ENCODE measurements at regions not wholly inside any gene's neighbourhood (a gene's known extent, or its start where the extent isn't known, plus 50 kb on each side); places are given as distances from the start of the nearest gene placed in this dataset.

DNA sequence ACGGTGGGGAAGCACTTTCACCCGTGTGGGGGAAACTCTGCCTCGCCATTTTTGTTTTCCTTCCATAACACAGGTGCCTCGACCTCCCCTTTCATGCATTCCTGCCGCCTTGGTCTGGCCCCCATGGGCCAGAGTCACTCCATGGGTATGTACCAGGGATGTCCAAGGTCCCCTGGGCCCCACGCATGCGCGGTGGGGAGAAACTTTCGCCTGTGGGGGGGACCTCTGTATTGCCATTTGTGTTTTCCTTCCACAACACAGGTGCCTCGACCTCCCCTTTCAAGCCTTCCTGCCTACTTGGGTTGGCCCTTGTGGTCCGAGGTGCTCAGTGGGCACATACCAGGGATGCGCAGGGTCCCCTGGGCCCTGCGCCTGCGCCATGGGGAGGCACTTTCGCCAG is 345.8 kb downstream of the ALG10 start:
- no peak for DNase-seq

DNA sequence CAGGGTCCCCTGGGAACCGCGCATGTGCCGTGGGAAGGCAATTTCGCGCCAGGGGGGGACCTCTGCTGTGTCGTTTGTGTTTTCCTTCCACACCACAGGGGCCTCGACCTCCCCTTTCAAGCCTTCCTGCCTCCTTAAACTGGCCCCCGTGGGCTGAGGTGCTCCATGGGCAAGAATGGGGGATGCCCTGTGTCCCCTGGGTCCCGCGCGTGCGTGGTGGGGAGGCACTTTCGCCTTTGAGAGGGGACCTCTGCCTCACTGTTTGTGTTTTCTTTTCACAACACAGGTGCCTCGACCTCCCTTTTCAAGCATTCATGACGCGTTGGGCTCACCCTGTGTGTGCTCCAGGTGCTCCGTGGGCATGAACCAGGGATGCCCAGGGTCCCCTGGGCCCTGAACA is 348.8 kb downstream of the ALG10 start:
- no peak for DNase-seq

DNA sequence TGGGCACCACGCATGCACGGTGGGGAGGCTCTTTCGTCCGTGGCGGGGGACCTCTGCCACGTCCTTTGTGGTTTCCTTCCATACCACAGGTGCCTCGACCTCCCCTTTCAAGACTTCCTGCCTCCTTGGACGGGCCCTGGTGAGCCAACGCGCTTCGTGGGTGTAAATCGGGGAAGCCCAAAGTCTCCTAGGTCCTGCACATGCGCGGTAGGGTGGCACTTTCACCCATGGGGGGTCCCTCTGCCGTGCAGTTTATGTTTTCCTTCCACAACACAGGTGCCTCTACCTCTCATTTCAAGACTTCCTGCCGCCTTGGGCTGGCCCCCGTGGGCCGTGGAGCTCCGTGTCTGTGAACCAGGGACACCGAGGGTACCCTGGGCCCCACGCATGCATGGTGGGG is 349.7 kb downstream of the ALG10 start:
- no peak for DNase-seq

DNA sequence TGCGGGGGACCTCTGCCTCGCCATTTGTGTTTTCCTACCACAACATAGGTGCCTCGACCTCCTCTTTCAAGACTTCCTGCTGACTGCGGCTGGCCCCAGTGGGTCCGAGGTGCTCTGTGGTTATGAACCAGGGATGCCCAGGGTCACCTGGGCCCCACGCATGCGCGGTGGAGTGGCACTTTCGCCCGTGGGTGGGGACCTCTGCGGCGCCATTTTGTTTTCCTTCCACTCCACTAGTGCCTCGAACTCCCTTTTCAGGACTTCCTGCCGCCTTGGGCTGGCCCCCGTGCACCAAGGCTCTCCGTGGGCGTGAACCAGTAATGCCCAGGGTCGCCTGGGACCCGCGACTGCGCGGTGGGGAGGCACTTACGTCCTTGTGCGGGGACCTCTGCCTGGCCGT is 351.6 kb downstream of the ALG10 start:
- DNase-seq = no peak

DNA sequence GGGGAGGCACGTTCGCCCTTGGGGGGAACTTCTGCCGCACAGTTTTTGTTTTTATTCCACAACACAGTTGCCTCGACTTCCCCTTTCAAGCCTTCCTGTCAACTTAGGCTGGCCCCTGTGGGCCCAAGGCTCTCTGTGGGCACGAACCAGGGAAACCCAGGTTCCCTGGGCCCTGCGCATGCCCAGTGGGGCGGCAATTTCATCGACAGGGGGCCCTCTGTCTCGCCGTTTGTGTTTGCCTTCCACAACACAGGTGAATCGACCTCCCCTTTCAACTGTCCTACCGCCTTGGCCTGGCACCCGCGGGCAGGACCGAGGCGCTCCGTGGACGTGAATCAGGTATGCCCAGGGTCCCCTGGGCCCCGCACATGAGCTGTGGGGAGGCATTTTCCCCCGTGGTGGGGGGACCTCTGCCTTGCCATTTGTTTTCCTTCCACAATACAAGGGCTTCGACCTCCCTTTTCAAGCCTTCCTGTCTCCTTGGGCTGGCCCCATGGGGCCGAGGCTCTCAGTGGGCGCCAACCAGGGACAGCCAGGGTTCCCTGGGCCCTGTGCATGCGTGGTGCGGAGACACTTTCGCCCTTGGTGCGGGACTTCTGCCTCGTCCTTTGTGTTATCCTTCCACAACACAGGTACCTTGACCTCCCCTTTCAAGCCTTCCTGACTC is 354.0 kb downstream of the ALG10 start:
- no peak for DNase-seq

DNA sequence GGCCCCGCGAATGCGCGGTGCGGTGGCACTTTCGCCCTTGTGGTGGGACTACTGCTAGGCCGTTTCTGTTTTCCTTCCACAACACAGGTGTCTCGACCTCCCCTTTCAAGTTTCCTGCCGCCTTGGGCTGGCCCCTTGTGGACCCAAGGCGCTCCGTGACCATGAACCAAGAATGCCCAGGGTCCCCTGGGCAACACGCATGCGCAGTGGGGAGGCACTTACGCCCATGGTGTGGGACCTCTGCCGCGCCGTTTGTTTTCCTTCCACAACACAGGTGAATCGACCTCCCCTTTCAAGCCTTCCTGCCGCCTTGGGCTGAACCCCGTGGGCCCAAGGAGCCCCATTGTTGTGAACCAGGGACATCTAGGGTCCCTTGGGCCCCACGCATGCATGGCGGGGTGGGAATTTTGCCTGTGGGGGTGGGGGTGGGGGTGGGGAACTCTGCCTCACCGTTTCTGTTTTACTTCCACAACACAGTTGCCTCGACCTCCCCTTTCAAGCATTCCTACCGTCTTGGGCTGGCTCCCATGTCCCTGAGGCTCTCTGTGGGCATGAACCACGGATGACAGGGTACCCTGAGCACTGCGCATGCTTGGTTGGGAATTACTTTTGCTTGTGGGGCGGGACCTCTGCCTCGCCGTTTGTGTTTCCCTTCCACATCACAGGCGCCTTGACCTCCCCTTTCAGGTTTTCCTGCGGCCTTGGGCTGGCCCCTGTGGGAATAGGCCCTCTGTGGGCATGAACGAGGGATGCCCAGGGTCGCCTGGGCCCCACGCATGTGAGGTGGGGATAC is 355.1 kb downstream of the ALG10 start:
- DNase-seq = no peak

DNA sequence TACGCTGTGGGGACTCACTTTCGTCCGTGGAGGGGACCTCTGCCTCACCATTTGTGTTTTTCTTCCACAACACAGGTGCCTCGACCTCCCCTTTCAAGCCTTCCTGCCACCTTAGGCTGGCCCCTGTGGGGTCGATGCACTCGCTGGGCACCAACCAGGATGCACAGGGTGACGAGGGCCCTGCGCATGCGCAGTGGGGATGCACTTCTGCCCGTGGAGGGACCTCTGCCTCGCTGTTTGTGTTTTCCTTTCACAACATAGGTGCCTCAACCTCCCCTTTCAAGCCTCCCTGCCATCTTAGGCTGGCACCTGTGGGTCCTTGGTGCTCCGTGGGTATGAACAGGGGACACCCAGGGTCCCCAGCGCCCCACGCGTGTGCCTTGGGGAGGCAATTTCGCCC is 356.8 kb downstream of the ALG10 start:
- no peak for DNase-seq

DNA sequence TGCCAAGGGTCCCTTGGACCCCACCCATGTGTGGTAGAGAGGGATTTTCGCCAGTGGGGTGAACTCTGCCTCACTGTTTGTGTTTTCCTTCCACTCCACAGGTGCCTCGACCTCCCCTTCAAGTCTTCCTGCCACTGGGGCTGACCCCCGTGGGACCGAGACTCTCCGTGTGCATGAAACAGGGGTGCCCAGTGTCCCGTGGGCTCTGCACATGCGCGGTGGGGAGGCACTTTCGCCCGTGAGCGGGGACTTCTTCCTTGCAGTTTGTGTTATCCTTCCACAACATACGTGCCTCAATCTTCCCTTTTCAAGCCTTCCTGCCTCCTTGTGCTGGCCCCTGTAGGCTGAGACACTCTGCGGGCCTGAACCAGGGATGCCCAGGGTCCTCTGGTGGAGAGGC is 362.4 kb downstream of the ALG10 start:
- DNase-seq = no peak

DNA sequence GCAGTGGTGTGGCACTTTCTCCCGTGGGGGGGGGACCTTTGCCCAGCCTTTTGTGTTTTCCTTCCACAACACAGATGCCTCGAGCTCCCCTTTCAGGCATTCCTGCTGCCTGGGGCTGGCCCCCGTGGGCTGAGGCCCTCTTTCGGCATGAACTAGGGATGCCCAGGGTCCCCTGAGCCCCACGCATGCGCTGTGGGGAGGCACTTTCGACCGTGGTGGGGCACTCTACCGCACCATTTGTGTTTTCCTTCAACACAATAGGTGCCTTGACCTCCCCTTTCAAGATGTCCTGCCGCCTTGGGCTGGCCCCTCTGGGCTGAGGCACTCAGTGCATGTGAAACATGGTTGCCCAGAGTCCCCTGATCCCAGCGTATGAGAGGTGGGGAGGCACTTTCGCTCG is 363.7 kb downstream of the ALG10 start:
- DNase-seq = no peak

DNA sequence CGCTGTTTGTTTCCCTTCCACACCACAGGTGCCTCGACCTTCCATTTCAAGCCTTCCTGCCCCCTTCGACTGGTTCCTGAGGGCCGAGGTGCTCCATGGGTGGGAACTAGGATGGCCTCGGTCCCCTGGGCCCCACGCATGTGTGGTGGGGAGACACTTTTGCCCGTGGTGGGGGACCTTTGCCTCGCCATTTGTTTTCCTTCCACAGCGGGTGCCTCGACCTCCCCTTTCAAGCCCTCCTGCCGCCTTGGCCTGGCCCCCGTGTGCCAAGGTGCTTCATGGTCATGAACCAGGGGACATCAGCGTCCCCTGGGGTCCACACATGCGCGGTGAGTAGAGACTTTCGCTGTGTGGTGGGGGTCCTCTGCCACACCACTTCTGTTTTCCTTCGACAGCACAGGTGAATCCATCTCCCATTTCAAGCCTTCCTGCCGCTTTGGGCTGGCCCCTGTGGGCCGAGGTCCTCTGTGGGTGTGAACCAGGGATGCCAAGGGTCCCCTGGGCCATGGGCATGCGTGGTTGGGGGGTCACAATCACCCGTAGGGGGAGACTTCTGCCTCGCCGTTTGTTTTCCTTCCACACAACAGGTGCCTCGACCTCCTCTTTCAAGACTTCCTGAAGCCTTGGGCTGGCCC is 364.4 kb downstream of the ALG10 start:
- no peak for DNase-seq

DNA sequence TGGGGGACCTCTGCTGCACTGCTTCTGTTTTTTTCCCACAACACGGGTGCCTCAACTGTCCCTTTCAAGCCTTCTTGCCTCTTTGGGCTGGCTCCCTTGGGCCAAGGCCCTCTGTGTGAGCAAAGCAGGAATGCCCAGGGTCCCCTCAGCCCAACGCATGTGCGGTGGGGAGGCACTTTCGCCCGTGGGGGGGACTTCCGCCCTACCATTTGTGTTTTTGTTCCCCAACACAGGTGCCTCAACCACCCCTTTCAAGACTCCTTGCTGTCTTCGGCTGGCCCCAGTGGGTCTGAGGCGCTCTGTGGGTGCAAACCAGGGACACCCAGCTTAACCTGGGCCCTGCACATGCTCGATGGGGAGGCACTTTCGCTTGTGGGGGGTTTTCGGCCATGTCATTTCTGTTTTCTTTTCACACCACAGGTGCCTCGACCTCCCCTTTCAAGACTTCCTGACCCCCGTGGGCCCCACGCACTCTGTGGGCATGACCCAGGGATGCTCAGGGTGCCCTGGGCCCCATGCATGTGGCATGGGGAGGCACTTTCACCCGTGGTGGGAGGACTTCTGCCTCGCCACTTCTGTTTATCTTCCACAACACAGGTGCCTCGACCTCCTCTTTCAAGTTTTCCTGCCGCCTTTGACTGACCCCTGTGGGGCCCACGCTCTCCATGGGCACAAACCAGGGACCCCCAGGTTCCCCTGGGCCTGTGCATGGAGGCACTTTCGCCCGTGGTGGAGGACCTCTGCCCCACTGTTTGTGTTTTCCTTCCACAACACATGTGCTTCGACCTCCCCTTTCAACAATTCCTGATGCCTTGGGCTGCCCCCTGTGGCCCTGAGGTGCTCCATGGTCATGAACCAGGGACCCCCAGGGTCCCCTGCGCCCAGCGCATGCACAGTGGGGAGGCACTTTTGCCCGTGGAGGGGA is 365.7 kb downstream of the ALG10 start:
- DNase-seq = no peak

DNA sequence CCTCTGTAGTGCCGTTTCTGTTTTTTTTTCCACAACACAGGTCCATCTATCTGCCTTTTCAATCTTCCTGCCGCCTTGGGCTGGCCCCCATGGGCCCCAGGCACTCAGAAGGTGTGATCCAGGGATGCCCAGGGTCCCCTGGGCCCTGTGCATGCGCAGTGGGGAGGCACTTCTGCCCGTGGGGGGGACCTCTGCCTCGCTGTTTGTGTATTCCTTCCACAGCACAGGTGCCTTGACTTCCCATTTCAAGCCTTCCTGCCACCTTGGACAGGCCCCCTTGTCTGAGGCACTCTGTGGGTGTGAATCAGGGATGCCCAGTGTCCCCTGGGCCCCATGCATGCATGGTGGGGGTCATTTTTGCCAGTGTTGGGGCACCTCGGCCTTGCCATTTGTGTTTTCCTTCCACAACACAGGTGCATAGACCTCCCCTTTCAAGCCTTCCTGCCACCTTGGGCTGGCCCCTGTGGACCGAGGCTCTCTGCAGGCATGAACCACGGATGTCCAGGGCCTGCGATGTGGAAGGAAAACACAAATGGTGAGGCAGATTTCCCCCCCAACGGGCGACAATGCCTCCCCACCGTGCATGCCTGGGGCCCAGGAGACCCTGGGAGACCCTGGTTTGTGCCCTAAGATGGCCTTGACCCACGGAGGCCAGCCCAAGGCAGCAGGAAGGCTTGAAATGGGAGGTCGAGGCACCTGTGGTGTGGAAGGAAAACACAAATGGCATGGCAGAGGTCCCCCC is 366.5 kb downstream of the ALG10 start:
- DNase-seq = no peak

DNA sequence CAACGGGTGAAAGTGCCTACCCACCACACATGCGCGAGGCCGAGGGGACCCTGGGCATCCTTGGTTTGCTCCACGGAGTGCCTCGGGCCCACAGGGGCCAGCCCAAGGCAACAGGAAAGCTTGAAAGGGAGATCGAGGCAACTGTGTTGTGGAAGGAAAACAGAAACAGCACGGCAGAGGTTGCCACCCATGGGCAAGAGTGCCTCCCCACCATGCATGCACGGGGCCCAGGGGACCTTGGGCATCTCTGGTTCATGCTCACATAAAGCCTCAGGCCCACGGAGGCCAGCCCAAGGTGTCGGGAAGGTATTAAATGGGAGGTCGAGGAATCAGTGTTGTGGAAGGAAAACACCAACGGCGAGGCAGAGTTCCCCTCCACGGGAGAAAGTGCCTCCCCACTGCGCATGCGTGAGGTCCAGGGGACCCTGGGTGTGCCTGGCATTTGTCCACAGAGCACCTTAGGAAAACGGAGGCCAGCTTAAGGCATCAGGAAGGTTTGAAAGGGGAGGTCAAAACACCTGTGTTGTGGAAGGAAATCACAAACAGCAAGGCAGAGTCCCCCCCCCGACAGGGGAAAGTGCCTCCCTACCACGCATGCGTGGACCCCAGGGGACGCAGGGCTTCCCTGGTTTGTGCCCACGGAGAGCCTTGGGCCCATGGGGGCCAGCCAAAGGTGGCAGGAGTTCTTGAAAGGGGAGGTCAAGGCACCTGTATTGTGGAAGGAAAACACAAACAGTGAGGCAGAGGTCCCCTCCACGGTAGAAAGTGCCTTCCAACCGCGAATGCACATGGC is 367.3 kb downstream of the ALG10 start:
- no peak for DNase-seq

DNA sequence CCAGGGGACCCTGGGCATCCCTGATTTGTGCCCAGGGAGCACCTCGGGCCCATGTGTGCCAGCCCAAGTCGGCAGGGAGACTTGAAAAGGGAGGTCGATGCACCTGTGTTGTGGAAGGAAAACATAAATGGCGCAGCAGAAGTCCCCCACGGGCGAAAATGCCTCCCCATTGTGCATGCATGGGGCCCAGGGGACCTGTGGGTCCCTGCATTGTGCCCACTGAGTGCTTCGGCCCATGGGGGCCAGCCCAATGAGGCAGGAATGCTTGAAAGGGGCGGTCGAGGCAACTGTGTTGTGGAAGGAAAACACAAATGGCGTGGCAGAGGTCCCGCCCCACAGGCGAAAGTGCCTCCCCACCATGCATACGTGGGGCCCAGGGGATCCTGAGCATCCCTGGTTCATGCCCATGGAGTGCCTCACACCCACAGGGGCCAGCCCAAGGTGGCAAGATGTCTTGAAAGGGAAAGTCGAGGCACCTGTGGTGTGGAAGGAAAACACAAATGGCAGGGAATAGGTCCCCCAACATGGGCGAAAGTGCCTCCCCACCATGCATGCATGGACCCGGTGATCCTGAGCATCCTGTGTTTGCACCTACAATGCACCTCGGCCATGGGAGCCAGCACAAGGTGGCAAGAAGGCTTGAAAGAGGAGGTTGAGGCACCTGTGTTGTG is 368.0 kb downstream of the ALG10 start:
- no peak for DNase-seq

DNA sequence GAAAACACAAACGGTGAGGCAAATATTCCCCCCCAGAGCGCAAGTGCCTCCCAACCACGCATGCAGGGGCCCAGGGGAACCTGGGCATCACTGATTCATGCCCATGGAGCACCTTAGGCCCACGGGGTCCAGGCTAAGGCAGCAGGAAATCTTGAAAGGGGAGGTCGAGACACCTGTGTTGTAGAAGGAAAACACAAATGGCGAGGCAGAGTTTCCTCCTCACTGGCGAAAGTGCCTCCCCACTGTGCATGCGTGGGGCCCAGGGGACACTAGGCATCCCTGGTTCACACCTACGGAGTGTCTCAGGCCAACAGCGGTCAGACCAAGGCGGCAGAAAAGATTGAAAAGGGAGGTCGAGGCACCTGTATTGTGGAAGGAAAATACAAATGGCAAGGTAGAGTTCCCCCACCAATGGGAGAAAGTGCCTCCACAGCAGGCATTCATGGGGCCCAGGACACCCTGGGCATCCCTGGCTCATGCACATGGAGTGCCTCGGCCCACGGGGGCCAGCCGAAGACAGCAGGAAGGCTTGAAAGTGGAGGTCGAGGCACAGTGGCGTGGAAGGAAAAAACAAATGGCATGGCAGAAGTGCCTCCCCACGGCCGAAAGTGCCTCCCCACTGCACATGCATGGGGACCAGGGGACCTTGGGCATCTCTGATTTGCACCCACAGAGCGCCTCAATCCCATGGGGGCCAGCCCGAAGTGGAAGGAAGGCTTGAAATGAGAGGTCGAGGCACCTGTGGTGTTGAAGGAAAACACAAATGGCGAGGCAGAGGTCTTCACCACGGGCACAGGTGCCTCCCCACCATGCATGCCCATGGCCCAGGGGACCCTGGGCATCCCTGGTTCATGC is 368.8 kb downstream of the ALG10 start:
- DNase-seq = no peak

DNA sequence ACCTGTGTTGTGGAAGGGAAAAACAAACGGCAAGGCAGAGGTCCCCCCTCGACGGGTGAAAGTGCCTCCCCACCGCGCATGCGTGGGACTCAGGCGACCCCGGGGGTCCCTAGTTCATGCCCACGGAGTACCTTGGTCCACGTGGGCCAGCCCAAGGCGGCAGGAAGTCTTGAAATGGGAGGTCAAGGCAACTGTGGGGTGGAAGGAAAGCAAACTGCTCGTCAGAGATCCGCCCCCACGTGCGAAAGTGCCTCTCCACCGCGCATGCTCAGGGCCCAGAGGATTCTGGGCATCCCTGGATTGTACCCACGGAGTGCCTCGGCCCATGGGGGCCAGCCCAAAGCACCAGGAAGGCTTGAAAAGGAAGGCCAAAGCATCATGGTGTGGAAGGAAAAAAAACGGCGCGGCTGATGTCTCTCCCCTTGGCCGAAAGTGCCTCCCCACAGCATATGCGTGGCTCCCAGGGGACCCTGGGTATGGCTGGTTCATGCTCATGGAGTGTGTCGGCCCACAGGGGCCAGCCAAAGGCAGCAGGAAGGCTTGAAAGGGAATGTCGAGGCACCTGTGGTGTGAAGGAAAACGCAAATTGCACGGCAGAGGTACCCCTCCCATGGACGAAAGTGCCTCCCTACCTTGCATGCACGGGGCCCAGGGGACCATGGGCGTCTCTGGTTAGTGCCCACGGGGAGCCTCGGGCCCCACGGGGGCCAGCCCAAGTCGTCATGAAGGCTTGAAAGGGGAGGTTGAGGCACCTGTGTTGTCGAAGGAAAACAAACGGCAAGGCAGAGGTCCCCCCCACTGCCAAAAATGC is 369.7 kb downstream of the ALG10 start:
- DNase-seq = no peak

DNA sequence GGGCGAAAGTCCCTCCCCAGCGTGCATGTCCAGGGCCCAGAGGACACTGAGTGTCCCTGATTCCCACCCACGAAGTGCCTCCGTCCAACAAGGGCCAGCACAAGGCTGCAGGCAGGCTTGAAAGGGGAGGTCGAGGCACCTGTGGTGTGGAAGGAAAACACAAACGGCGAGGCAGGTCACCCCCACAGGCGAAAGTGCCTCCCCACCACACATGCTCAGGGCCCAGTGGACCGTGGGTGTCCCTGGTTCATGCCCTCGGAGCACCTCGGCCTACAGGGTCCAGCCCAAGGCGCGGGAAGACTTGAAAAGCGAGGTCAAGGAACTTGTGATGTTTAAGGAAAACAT is 370.4 kb downstream of the ALG10 start:
- no peak for DNase-seq
